ENCODE measurements at regions not wholly inside any gene's neighbourhood (a gene's known extent, or its start where the extent isn't known, plus 50 kb on each side); places are given as distances from the start of the nearest gene placed in this dataset.

DNA sequence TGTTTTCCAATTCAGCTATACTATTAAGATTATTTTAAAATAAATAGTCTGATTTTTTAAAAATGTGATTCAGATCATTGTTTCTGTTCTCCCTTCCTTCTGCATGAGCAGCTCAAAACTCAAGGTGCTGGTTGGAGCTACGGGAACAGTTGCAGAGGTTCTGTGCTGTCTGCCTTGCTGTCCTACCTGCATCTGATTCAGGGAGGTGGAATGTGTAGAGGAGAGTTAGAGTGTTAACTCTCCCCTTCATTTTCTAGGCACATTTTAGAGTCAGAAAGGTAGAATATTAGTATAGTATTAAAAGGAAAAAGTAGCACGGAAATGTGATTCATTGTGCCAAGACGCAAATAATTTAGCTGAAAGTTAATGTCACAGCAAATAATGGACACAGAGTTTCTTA is 188.1 kb upstream of the SLC35B3 start:
- TF ChIP-seq, protein P1, sequence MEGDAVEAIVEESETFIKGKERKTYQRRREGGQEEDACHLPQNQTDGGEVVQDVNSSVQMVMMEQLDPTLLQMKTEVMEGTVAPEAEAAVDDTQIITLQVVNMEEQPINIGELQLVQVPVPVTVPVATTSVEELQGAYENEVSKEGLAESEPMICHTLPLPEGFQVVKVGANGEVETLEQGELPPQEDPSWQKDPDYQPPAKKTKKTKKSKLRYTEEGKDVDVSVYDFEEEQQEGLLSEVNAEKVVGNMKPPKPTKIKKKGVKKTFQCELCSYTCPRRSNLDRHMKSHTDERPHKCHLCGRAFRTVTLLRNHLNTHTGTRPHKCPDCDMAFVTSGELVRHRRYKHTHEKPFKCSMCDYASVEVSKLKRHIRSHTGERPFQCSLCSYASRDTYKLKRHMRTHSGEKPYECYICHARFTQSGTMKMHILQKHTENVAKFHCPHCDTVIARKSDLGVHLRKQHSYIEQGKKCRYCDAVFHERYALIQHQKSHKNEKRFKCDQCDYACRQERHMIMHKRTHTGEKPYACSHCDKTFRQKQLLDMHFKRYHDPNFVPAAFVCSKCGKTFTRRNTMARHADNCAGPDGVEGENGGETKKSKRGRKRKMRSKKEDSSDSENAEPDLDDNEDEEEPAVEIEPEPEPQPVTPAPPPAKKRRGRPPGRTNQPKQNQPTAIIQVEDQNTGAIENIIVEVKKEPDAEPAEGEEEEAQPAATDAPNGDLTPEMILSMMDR (conservative IDR thresholded peaks at IDR 0.05; ENCODE audit: low read depth, low read length) = no peak
- TF ChIP-seq EZH2phosphoT487 (IDR thresholded peaks at IDR 0.05; ENCODE audit: borderline replicate concordance, low read length) = no peak

All from PC-3 (cell line).